ENCODE measurements at regions not wholly inside any gene's neighbourhood (a gene's known extent, or its start where the extent isn't known, plus 50 kb on each side); places are given as distances from the start of the nearest gene placed in this dataset.

DNA sequence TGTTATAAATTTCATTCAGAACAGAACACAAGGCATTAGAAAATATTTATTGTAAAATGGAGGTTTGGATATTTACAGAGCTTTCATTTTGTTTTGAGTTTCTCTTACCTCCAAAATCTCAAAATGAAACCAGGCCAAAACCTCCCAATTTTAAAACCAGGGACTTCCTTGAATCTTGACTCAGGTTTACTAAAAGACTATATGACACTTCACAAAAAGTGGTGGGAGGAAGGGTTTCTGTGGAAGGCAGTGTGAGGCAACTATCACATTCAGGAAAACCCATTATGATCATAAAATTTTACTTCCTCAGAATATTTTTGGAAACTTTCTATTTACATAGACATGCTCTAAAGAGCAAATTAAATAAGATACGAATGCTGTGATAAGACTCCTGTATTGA lies 205.8 kb upstream of the EOMES start:
- no peak for DNase-seq (ENCODE audit: low spot score in 2 of 2, unreplicated experiment in 2 of 2)
- TF ChIP-seq, protein P1, sequence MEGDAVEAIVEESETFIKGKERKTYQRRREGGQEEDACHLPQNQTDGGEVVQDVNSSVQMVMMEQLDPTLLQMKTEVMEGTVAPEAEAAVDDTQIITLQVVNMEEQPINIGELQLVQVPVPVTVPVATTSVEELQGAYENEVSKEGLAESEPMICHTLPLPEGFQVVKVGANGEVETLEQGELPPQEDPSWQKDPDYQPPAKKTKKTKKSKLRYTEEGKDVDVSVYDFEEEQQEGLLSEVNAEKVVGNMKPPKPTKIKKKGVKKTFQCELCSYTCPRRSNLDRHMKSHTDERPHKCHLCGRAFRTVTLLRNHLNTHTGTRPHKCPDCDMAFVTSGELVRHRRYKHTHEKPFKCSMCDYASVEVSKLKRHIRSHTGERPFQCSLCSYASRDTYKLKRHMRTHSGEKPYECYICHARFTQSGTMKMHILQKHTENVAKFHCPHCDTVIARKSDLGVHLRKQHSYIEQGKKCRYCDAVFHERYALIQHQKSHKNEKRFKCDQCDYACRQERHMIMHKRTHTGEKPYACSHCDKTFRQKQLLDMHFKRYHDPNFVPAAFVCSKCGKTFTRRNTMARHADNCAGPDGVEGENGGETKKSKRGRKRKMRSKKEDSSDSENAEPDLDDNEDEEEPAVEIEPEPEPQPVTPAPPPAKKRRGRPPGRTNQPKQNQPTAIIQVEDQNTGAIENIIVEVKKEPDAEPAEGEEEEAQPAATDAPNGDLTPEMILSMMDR (IDR thresholded peaks at IDR 0.05; ENCODE audit: unreplicated experiment), result no peak

DNA sequence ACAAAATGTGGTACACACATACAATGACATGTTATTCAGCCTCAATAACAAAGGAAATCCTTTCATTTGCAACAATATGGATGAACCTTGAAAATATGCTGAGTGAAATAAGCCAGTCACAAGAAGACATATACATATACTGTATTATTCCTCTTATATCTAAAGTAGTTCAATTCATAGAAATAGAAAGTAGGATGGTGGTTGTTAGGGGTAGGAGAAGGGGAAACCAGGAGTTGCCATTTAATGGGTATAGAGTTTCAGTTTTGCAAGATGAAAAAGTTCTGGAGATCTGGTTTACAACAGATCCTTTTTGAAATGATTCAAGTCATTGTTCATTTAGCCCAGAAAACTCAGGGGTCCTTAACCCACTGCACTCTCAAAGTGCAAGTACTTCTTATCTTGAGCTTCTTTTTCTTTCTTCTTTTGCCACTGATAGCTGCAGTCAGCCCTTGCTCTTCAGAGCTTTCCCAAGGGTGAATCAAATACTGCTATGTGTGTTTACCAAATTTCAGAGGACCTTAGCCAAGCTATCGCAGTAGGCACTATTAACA lies 208.0 kb upstream of the EOMES start:
- Mint-ChIP-seq H3K27ac (no peak overlapping the region), H3K36me3 (no peaks in the 10 kb centered on the region), H3K9me3 (peaks cover 6% of the 10 kb centered on the region), H3K27me3 (ENCODE audit: low read depth) (peaks cover 1% of the 10 kb centered on the region), H3K4me3 (no peak overlapping the region), H3K4me1 (no peaks in the 10 kb centered on the region)
- no peak for DNase-seq (ENCODE audit: low spot score in 2 of 2, unreplicated experiment in 2 of 2)
- TF ChIP-seq, protein P1 (IDR thresholded peaks at IDR 0.05; ENCODE audit: unreplicated experiment), result no peak

More for the DNA sequence above, 205.8 kb upstream of the EOMES start:
- no peak overlapping the region for H3K27ac Mint-ChIP-seq
- peaks cover 3% of the 10 kb centered on the region for H3K9me3 Mint-ChIP-seq
- no peaks in the 10 kb centered on the region for H3K36me3 Mint-ChIP-seq
- no peaks in the 10 kb centered on the region for H3K4me1 Mint-ChIP-seq
- no peaks in the 10 kb centered on the region for H3K27me3 Mint-ChIP-seq (ENCODE audit: low read depth)
- H3K4me3 Mint-ChIP-seq, result no peak overlapping the region

DNA sequence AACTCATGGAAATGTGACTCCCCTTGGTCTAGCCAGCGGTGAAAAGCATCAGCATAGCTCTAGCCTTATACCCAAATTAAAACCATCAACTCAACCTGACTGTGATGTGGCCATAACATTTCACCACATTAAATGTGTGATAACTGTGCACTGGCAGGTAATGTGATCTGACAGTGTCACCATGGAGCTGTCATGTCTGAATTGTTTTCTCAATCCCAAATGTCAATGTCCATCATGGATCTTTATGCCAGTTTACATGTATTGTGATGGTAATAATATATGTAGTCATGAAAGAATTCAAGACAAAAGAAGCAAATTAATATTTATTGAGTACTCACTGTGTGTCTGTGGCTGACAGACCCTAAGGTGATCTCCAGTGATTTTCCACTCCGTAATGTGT lies 213.4 kb upstream of the EOMES start:
- peaks cover 1% of the 10 kb centered on the region for H3K27me3 Mint-ChIP-seq (ENCODE audit: low read depth)
- H3K9me3 Mint-ChIP-seq, result peaks cover 6% of the 10 kb centered on the region
- H3K4me1 Mint-ChIP-seq, result peaks cover 7% of the 10 kb centered on the region
- DNase-seq (ENCODE audit: low spot score in 2 of 2, unreplicated experiment in 2 of 2), result no peak
- H3K36me3 Mint-ChIP-seq, result no peaks in the 10 kb centered on the region
- TF ChIP-seq, protein P1 (IDR thresholded peaks at IDR 0.05; ENCODE audit: unreplicated experiment), result no peak
- H3K27ac Mint-ChIP-seq, result no peak overlapping the region
- H3K4me3 Mint-ChIP-seq, result no peak overlapping the region

DNA sequence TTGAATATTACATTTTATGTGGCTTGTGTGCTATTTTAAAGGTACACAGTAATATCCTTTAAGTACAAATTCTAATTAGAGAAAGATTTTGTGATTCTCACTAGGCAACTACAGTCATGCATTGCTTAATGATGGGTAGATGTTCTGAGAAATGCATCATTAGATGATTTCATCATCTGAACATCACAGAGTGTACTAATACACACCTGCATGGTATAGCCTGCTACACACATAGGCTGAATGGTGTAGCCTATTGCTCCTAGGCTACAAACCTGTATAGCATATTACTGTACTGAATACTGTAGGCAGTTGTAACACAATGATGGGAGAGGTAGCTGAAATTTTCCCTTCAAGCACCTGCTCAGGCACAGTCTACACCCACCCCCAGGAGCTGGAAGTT lies 217.4 kb upstream of the EOMES start:
- no peak for DNase-seq (ENCODE audit: low spot score in 2 of 2, unreplicated experiment in 2 of 2)
- Mint-ChIP-seq H3K27me3 (ENCODE audit: low read depth) (no peaks in the 10 kb centered on the region), H3K36me3 (no peaks in the 10 kb centered on the region), H3K4me3 (no peak overlapping the region), H3K9me3 (no peaks in the 10 kb centered on the region), H3K4me1 (peaks cover 7% of the 10 kb centered on the region), H3K27ac (no peak overlapping the region)
- TF ChIP-seq, protein P1 (IDR thresholded peaks at IDR 0.05; ENCODE audit: unreplicated experiment), result no peak

DNA sequence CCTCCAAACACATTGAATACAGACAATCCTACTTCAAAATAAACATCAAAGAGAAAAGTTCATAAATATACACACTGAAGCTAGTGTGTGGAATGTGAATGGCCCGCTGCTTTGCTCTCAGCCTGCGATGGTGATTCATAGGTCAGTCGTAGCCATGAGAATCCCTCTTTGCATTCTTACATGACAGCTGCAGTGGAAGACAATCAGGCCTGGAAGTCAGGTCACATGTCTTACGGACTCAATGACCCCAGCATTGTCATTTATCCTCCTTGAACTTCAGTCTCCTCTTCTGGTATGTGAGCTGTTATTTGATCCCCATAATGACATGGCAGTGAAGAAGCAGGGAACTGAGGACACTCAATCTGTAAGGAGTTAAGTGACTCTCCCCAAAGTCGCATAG lies 217.8 kb upstream of the EOMES start:
- Mint-ChIP-seq H3K27ac (peak overlapping the region; percentile 37), H3K9me3 (no peaks in the 10 kb centered on the region), H3K4me1 (peaks cover 7% of the 10 kb centered on the region), H3K4me3 (no peak overlapping the region), H3K27me3 (ENCODE audit: low read depth) (no peaks in the 10 kb centered on the region), H3K36me3 (no peaks in the 10 kb centered on the region)
- TF ChIP-seq, protein P1 (IDR thresholded peaks at IDR 0.05; ENCODE audit: unreplicated experiment), result no peak
- no peak for DNase-seq (ENCODE audit: low spot score in 2 of 2, unreplicated experiment in 2 of 2)

DNA sequence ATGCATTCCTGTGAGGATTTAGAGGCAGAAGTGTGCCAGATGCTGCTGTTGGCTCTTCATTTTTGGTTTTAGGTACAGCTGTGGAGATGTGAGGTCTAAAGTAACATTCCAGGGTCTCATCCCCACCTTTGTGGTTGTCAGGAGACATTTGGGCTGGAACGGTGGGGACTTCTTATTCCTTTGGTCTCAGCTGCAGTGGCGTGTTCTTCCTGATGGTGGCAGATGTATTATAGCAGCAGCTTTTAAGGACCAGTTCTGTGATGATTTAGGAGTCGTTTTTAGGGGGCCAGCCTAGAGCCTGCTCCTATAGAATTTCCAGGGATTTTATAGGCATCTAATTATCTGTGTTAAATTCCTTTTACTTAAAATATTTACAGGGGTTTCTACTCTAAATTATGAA lies 221.0 kb upstream of the EOMES start:
- Mint-ChIP-seq H3K36me3 (no peaks in the 10 kb centered on the region), H3K27ac (no peak overlapping the region), H3K27me3 (ENCODE audit: low read depth) (no peaks in the 10 kb centered on the region), H3K4me3 (no peak overlapping the region), H3K9me3 (peaks cover 13% of the 10 kb centered on the region), H3K4me1 (peaks cover 7% of the 10 kb centered on the region)
- DNase-seq (ENCODE audit: low spot score in 2 of 2, unreplicated experiment in 2 of 2), result no peak
- TF ChIP-seq, protein P1 (IDR thresholded peaks at IDR 0.05; ENCODE audit: unreplicated experiment), result no peak

Data from mesothelial cell of epicardium (in vitro differentiated cells).